Eye (tissue), 1 donor: ENCODE measurements at regions not wholly inside any gene's neighbourhood (a gene's known extent, or its start where the extent isn't known, plus 50 kb on each side); places are given as distances from the start of the nearest gene placed in this dataset.

Experiments used
- DNase-seq: peaks from one replicate; pipeline ENCODE4 v3.0.0-alpha.2; 2015

- DNase-seq: no peak
Measured at GRCh38 chr2:239700686-239701345, 300.0 kb upstream of the HDAC4 start.

- no peak for DNase-seq
Measured at GRCh38 chr2:239697399-239698164, 296.8 kb upstream of the HDAC4 start.

- no peak for DNase-seq
Measured at GRCh38 chr2:239696559-239697207, 295.9 kb upstream of the HDAC4 start.

GRCh38 chr2:239695728-239696240 lies 295.0 kb upstream of the HDAC4 start:
- no peak for DNase-seq

- DNase-seq: no peak
Measured at GRCh38 chr2:239695106-239695727, 294.4 kb upstream of the HDAC4 start.

- DNase-seq: no peak
Measured at GRCh38 chr2:239694487-239694886, 293.7 kb upstream of the HDAC4 start.

GRCh38 chr2:239693761-239694415 lies 293.1 kb upstream of the HDAC4 start:
- DNase-seq: no peak

GRCh38 chr2:239693330-239693729 lies 292.5 kb upstream of the HDAC4 start:
- DNase-seq: no peak

GRCh38 chr2:239692919-239693318 lies 292.1 kb upstream of the HDAC4 start:
- DNase-seq: no peak

GRCh38 chr2:239692362-239692851 lies 291.6 kb upstream of the HDAC4 start:
- no peak for DNase-seq

GRCh38 chr2:239691720-239692119 lies 290.9 kb upstream of the HDAC4 start:
- no peak for DNase-seq

GRCh38 chr2:239690651-239691631 lies 290.1 kb upstream of the HDAC4 start:
- no peak for DNase-seq

- DNase-seq: no peak
Measured at GRCh38 chr2:239689985-239690384, 289.2 kb upstream of the HDAC4 start.

GRCh38 chr2:239689410-239689809 lies 288.6 kb upstream of the HDAC4 start:
- no peak for DNase-seq

GRCh38 chr2:239688840-239689239 lies 288.0 kb upstream of the HDAC4 start:
- DNase-seq: no peak

- peak; percentile 25 for DNase-seq
Measured at GRCh38 chr2:239688122-239688681, 287.4 kb upstream of the HDAC4 start.

GRCh38 chr2:239687441-239687840 lies 286.6 kb upstream of the HDAC4 start:
- no peak for DNase-seq

- no peak for DNase-seq
Measured at GRCh38 chr2:239685965-239686364, 285.1 kb upstream of the HDAC4 start.

GRCh38 chr2:239685556-239685955 lies 284.7 kb upstream of the HDAC4 start:
- no peak for DNase-seq

GRCh38 chr2:239684996-239685395 lies 284.2 kb upstream of the HDAC4 start:
- no peak for DNase-seq

GRCh38 chr2:239684271-239684810 lies 283.5 kb upstream of the HDAC4 start:
- DNase-seq: no peak
